ENCODE measurements at regions not wholly inside any gene's neighbourhood (a gene's known extent, or its start where the extent isn't known, plus 50 kb on each side); places are given as distances from the start of the nearest gene placed in this dataset.

GRCh38 chr2:133667968-133668367, 99.7 kb upstream of the NCKAP5 start:
- no peak for DNase-seq

GRCh38 chr2:133668547-133668946, 100.3 kb upstream of the NCKAP5 start:
- DNase-seq, result no peak

- DNase-seq, result no peak
These were observed 105.1 kb upstream of the NCKAP5 start for GRCh38 chr2:133673305-133673905.

GRCh38 chr2:133674066-133674432, 105.8 kb upstream of the NCKAP5 start:
- no peak for DNase-seq

- peak; percentile 98 for DNase-seq
These were observed 106.4 kb upstream of the NCKAP5 start for GRCh38 chr2:133674433-133675331.

GRCh38 chr2:133676392-133677130, 108.3 kb upstream of the NCKAP5 start:
- DNase-seq, result no peak

- no peak for DNase-seq
These were observed 112.2 kb upstream of the NCKAP5 start for GRCh38 chr2:133680343-133681049.

- DNase-seq, result no peak
These were observed 114.1 kb upstream of the NCKAP5 start for GRCh38 chr2:133682347-133682746.

GRCh38 chr2:133682906-133683305, 114.6 kb upstream of the NCKAP5 start:
- no peak for DNase-seq

GRCh38 chr2:133685636-133686215, 117.5 kb upstream of the NCKAP5 start:
- no peak for DNase-seq

GRCh38 chr2:133690780-133691179, 122.5 kb upstream of the NCKAP5 start:
- DNase-seq, result no peak

GRCh38 chr2:133691336-133691735, 123.1 kb upstream of the NCKAP5 start:
- no peak for DNase-seq

- DNase-seq, result no peak
These were observed 137.0 kb upstream of the NCKAP5 start for GRCh38 chr2:133705287-133705686.

- no peak for DNase-seq
These were observed 142.3 kb upstream of the NCKAP5 start for GRCh38 chr2:133710613-133711012.

GRCh38 chr2:133711201-133711600, 142.9 kb upstream of the NCKAP5 start:
- DNase-seq, result no peak

- no peak for DNase-seq
These were observed 143.5 kb upstream of the NCKAP5 start for GRCh38 chr2:133711806-133712205.

GRCh38 chr2:133712369-133712768, 144.1 kb upstream of the NCKAP5 start:
- DNase-seq, result no peak

- DNase-seq, result no peak
These were observed 144.9 kb upstream of the NCKAP5 start for GRCh38 chr2:133713049-133713580.

GRCh38 chr2:133716166-133716565, 147.9 kb upstream of the NCKAP5 start:
- DNase-seq, result no peak

GRCh38 chr2:133717497-133717896, 149.2 kb upstream of the NCKAP5 start:
- no peak for DNase-seq

- DNase-seq, result no peak
These were observed 150.5 kb upstream of the NCKAP5 start for GRCh38 chr2:133718688-133719201.

- DNase-seq, result no peak
These were observed 152.2 kb upstream of the NCKAP5 start for GRCh38 chr2:133720429-133720828.

All from NCI-H345 (cell line).